HG03571 (cell line): ENCODE measurements at regions not wholly inside any gene's neighbourhood (a gene's known extent, or its start where the extent isn't known, plus 50 kb on each side); places are given as distances from the start of the nearest gene placed in this dataset.
"Not testable (repeated sequence)": the region's sequence is repeated elsewhere in the genome, so short reads cannot be mapped to it uniquely, and the experiment has no call there.

Experiments
- ATAC-seq: cut with Tn5 transposase; IDR thresholded peaks from one replicate; pipeline ENCODE4 v1.9.1; 2021; ENCODE audit not compliant: unreplicated experiment

DNA sequence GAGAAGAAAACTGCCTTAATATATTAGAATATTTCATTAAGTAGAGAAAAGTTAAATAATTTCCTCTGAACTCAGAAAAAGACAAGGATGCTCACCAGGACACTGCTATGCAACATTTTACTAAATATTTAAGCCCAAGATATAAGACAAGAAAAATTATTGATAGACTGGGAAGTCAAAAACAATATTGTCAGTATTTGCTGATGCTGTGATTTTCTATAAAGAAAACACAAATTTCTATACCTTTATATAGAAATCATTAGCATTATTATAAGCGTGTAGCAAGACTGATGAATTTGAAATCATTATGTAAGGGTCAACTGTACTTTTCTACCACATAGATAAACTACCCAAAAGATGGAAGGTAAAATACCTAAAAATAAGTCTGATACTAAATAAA is 451.0 kb downstream of the RNF144A start:
- ATAC-seq = no peak

DNA sequence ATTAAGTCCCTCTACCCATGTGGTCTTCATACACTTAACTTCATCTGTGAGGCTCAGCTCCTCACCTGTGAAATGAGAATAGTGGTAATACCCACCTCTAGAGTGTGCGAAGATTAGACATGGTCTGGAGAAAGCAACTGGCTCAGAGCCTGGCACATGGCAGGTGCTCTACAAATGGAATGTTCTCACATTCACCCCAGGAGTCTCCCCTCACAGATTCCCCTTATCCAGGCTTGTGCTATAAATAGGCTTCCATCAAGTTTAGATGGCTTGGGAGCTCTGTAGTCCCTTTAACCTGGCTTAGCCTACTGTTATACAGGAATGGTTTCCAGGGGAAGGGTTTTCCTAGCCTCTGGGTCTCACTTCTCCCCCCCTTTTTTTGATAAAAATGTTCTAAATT is 455.9 kb downstream of the RNF144A start:
- ATAC-seq = no peak

DNA sequence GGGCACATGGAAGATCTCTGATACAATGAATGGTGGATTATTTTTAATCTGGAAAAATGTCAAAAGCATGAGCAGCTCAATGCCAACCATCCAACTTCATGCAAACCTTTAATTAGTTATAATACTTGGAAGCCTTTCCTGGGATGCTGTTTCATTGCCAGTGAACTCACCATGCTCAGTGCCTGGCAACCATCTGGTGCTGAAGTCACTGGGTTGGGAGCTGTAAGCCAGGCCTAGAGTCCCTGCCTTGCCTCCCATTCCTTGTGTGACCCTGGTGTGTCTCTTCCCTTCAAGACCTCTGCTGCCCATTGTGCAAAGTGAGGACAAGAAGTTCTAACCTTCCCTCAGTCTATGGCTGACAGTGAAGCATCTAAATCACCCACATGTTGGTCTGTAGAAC is 458.7 kb downstream of the RNF144A start:
- ATAC-seq = no peak

DNA sequence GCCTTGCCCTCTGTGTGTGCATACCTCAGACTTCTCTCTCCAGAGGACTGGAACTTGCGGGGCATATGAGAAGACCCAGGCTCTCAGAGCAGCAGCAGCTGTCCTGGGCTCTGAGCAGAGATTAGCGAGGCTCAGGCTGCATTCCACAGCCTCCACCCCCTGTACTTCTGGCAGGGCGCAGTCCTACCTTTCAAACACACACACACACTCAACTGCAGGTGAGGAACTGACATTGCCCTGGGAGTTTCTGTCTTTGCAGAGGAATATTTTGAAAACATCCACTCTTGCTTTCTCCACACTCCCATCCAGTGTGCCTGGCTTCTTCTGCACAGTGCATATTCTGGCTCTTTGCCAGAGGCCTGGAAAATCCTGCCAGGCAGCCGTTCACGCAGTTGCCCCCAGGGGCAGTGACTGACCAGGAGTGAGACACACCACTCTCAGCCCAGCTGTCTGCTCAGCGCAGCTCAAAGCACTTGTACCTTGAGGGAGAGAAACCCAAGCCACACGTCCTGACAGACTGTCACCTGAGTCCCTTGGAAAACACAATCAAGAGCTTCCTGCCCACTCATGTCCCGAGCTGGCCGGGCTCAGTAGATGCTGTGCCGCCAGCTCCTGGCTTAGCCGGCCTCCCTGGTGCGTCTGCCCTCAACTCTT is 460.8 kb downstream of the RNF144A start:
- no peak for ATAC-seq

DNA sequence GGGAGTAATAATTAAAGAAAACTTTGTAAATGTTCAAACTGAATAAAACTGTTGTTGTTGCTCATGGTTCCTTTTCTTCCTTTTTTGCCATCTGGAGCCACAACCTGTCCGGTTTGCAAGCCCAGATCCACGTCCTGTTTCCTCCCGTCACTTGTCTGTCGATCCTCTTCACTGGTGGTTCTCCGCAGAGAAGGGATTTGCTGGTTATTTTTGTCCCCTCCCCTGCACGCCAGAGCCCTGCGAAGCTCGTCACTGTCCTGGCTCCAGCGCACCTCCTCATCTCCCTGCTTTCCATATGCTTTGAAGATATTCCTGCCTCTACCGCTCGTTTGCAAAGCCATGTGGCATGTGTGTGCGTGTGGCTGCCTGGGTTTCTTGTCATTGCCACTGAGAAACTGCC is 461.4 kb downstream of the RNF144A start:
- no peak for ATAC-seq

DNA sequence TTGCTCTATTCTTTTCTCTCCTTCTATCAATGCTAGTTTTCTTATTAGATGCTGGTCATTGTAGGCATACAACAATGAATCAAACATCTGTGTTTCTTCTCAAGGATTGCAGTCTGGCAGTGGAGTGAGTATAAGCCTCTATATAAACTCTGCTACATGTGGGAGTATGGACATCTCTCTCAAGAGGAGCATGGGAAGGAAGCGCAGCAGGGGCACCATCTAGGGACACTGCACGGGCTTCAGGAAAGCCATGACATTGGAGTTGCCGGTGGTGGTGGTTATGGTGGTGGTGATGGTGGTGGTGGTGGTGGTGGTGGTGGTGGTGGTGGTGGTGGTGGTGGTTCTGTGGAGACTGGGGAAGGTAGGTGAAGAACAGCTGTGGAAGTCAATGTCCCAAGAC is 462.6 kb downstream of the RNF144A start:
- ATAC-seq = no peak

DNA sequence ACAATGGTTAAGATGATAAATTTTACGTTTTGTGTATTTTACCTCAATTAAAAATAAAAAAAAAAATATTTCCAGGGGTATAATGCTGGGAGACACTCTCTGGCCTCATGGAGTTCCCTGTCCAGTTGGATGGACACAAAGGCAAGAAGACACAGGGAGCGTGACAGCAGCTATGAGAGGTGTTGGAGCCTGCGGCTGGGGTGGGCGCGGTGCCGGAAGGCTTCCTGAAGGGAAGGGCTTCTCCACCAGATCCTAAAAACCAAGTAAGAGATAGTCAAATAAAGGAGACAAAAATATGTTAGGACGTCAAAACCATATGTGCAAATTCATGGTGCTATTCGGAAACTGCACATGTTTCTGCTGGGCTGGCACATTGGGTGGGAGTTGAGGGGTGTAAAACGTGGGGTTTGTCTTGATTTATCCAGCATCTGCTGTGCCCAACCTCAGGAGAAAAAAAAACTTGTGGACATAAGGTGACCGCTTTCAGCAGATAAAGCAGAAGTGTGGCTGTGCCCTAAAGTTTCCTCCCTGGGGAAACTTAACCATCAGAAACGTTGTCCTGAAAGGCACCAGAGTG is 467.6 kb downstream of the RNF144A start:
- ATAC-seq = no peak

DNA sequence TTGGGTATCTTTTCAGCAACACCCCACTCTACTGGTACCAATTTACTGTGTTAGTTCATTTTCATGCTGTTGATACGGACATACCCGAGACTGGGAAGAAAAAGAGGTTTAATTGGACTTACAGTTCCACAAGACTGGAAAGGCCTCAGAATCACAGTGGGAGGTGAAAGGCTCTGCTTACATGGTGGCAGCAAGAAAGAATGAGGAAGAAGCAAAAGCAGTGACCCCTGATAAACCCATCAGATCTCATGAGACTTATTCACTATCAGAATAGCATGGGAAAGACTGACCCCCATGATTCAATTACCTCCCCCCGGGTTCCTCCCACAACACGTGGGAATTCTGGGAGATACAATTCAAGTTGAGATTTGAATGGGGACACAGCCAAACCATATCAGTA is 473.1 kb downstream of the RNF144A start:
- not testable (repeated sequence) for ATAC-seq

DNA sequence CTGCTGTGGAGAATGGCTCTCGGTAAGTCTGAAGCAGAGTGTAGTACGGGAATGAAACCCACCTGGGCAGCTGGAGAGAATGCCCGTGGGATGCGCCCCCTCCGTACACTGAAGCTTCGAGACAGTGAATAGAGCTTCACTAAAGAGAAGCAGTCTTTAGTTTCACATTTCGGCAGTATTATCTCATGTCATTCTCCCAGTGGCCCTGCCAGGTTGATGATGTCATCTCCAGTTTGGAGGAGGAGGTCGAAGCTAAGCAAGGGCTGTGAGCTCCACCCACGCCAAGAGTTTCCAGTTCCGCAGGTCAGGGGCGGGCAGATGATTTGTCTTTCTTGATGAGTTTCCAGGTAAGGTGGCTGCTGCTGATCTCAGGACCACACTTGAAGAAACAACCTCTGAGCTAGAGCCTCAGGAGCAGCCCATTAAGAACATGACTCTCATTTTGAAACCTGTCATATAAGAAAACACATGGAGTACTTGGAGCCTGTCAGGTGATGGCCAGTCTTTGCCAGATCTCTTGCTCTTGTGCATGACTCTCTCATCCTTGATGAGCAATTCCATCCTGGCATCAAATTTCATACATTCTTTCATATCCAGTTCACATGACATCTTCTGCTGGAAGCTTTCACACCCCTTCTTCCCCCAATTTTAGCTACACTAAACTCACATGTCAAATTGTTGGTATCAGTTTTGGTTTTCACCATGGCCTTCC is 475.0 kb downstream of the RNF144A start:
- no peak for ATAC-seq

DNA sequence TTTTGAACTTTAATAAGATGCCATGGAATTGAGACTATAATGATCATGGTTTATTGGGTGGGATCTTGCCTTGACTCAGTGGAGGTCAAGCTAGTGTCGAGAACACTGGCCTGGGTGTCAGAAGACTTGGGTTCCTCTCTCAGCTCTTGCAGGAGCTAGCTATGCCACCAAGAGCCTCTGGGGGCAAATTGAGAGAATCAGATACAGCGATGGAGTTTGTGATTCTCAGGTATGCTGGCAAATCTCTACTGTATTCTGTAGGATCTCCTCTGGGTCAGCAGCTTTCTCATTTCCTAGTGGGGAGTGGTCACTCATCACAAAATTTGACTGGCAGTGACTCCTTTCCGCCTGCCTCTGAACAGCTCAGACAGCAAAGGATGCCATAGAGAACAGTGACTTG is 477.0 kb downstream of the RNF144A start:
- no peak for ATAC-seq

DNA sequence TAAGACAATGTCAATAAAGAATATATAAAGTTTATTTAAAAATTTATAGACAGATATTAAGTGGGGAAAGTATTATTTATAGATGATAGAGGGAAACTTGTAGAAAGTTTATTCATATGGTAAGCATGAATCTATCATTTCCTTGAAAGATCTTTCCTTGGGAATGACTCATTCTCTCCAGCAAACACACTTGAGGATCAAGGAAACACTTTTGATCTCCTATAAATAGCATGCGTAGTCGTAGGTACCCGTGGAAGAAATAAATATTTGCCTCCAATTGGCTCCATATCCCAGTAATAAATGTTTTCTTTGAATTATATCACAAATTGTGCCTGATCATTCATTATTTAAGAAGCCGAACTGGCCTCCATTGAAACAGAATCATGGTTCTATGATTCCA is 483.4 kb downstream of the RNF144A start:
- no peak for ATAC-seq

DNA sequence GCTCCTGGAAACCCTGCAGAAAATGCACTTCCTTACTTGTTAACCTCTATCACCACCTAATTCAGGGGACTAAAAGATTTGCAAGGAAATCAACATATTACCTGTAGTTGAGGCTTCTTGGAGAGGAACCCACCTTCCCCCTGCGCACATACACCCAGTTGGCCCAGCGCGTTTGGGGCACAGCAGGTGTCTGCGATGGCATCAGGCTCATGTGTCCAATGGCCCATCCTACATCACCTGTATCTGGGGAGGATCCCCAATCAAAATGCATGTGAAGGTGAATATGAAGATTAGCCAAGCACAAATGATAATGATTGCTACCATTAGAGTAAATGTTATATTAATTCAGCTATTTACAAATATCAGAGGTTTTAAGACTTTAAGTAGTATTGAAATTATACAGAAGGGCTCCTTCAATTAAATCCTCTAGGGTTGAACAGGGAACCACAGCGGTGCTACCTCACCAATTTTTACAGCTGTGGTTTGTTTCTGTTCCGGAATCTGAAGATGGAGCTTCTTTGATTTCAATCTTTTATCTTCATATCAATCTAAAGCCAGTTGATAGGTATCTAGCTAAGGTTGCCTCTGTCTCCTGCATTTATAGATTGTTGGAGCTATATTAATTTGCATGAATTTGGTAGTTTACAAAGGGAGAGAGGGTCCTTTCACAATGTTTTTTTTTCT is 486.0 kb downstream of the RNF144A start:
- ATAC-seq = no peak

DNA sequence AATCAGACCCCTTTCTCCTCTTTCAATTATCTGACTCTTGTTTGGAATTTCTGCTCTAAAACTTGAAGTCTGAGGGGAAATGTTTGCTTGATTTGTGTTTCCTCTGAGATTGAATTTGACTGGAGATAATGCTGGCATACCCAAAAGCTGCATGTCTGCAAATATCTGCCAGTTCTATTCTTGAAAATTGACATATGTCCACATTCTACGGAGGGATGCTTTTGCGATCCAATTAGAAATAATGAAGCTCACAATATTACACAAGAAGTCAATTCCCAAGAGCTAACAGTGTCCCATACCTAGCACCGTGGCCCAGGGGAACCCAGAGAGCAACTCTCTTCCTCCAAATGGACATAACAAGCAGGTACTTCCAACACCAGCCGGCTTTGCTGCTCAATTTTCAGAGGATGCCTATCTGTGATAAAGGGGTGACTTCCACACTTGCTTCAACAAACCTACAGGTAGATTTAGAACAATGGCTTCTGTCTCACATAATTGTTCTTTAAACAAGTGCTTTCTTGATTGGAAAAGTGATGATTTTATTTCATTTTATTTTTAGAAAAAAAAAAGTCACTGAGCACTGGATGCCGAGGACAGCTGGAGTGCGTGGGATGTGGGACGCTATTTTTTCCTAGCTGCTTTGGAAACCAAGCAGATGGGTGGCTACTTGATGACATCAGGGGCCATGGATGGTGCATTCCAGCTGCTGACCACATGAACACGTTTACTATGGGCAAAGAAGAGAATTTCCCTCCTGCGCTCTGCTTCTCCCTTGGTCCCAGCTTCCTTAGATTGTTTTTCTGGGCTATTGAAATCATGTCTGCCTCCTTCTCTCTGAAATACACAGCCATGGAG is 488.9 kb downstream of the RNF144A start:
- ATAC-seq = no peak

DNA sequence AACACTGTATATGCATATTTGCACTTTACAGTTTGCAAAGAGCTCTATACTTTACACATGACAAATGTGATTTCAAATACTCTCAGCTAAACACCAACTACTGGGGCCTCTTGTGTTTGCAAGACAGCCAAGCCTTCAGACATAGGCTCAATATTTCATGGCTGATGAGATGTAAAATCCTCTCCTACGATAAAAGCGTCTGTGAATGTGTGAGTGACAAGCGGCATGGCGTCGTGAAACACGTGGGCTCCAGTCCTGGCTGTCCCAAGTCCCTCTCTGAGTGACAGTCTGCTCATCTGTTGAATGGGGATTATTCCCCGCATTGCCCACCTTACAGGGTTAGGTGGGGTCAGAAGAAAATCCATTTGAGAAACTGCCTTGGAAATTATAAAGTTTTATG is 489.8 kb downstream of the RNF144A start:
- ATAC-seq = no peak

DNA sequence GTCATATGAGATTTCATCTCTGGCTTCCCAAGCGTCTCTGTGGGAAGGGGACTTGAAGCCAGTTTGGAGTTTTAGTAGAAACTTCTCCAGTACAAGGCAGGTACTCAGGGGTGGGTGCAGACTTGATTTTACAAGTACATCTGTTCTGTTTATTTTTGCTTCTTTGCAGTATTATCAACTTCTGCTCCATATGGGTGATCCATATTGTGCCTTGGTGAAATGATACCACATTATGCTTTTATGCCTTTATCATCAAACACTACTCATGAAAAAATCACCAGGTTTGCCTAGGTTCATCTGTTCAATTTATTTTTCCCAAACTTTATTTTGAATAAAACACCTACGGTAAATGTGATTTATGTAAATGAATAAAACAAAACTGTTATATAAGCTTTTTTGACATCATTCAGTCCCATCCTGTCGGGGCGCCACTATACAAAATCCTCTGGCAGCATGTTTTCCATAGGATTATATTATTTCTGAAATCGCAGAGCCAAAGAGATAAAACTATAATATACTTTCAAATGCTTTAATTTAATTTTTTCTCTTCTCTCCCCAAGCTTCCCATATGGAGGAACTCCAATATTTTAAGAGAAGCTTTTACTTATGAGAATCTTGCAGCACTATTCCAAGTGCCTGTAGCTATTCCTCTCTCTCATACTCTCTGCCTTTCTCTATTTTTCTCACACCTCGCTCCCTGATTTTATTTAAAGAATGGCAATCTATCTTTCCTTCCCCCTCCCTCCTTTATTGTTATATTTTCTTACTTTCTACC is 490.9 kb downstream of the RNF144A start:
- ATAC-seq = no peak

DNA sequence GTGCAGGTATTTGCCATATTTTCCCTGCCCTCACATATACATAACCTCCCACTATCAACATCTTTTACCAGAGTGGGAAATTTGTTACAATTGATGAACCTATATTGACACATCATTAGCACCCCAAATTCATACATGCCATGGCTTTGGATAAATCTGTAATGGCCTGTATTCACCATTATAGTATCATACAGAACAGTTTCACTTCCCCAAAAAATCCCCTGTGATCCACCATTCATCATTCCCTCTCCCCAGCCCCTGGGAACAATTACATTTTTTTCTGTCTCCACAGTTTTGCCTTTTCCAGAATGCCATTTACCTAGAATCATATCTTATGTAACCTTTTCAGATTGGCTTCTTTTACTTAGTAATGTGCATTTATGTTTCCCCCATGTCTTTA is 494.5 kb downstream of the RNF144A start:
- ATAC-seq = no peak

DNA sequence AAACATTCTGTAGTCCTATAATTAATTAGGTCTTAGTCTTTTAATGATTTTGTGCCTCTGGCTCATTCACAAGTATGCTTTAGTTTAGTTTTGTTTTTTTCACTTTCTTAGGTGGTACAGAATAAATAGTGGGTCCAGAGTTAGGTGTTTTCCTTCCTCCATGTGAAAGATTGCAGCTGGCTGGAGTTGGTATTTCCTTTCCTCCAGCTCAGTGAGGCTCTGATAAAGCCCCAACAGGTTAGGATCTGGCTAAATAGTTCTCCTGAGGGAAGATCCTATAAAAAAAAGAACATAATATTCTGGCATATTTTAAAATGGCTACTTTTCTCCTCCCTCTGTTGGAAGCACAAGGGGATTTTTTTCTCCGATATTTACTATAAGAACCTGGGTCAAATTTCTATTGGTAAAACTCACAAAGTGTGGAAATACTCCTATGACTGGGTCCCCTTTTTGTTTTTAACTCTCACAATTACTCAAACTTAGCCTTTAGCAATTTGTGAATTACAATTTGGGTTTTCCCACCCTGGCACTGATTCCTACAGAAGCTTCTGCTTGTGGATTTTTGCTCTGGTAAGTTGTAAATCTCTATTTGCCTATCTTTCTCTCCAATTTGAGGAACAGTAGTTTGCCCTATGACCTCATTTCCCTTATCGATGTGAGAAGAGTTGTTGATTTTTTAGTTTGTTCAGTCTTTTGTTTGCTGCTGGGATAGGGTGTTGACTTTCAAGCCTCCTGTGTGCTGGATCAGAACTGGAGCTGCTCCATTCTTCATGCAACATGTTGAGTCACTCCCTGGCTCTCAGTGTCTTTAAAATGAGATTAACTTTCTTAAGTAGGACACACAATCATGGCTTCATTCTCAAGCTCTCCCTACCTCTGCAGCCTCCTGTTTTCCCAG is 500.9 kb downstream of the RNF144A start:
- no peak for ATAC-seq

DNA sequence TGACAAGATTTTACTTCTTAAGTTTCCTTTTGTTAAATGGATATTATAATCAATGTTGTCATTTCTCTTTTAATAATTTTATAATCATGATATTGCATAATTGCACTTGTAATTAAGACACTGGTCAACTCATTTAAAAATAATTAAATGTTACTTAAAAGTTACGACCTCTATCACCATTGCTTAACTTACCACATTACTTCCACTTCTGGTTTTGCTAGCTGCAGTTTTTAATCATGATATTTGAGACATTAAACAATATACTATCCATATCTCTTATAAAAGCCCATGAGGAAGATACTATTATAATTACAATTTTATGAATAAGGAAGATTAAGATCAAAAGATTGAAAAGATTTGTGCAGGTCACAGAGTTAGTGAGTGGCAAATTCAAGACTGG is 502.0 kb downstream of the RNF144A start:
- ATAC-seq = no peak

DNA sequence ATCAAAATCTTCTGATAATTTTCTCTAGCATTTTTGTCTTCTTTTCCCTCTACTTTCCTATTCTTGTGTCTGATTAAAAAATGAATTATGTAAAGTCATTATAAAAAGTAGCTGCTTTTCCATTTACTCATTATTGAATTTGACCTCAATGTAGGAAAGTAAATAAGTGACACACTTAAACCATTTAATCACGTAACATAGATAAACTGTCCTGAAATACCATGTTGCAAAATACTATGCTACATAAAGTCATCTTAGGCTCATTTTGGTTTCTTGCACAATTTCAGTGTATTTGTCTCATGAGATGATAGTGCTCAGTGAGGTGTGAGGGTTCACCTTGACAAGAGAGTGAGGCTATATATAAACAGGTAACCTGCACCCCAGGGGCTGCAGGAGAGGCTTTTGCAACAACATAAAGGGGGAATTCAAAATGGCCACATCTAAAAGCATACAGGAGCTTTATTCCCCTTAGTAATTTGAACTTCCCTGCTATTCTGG is 502.7 kb downstream of the RNF144A start:
- ATAC-seq = no peak
